B cell (primary cell): ENCODE measurements at regions not wholly inside any gene's neighbourhood (a gene's known extent, or its start where the extent isn't known, plus 50 kb on each side); places are given as distances from the start of the nearest gene placed in this dataset.

Experiments
- CTCF ChIP-seq: fragments of 200-600 bp; IDR thresholded peaks from one replicate; pipeline ENCODE4 v1.8.0; 2022; ENCODE audit warnings: antibody characterized with exemption, mild to moderate bottlenecking
- EZH2 ChIP-seq: IDR thresholded peaks from 2 replicates; pipeline ENCODE4 v1.6.1; 2012; ENCODE audit warnings: borderline replicate concordance, low read depth, mild to moderate bottlenecking, moderate library complexity, low read length; ENCODE audit not compliant: insufficient read depth, poor library complexity, severe bottlenecking

- TF ChIP-seq CTCF, result no peak
- no peak for TF ChIP-seq EZH2
These were observed 196.4 kb upstream of the HES1 start for GRCh38 chr3:193939527-193939926.
